ENCODE measurements at regions not wholly inside any gene's neighbourhood (a gene's known extent, or its start where the extent isn't known, plus 50 kb on each side); places are given as distances from the start of the nearest gene placed in this dataset.

DNA sequence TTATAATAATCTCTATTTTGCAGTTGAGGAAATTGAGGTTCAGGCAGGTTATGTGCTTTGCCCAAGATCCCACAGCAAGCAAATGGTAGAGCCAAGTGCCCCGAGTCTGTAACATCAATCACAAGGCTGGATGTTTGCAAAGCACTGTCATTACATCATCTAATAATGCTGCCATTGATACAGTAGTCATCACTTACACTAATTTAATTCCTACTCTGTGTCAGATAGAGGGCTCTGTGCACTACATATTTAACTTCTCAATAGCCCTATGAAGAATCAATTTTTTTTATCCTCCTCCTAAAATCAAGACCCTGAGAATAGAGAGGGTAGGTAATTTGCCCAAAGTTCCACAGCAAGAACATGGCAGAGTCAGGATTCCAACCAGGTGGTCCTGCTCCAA, 178.1 kb upstream of the VASH1 start:
- no peaks in the 10 kb centered on the region for H3K9me3 ChIP-seq (ENCODE audit: low read length)
- H3K9me2 ChIP-seq (ENCODE audit: insufficient read depth, low read length) = no peaks in the 10 kb centered on the region
- no peaks in the 10 kb centered on the region for H3K27me3 ChIP-seq (ENCODE audit: insufficient read depth, low read depth, low read length)
- H3K4me2 ChIP-seq (ENCODE audit: low read length) = no peak overlapping the region
- no peak for TF ChIP-seq EZH2 (IDR thresholded peaks at IDR 0.05; ENCODE audit: borderline replicate concordance, insufficient read depth, low read length, poor library complexity, severe bottlenecking)
- TF ChIP-seq SMC3 (conservative IDR thresholded peaks at IDR 0.05; ENCODE audit: poor library complexity) = no peak
- TF ChIP-seq TAF1 (IDR thresholded peaks at IDR 0.05; ENCODE audit: low read depth) = no peak
- TF ChIP-seq, protein P1, sequence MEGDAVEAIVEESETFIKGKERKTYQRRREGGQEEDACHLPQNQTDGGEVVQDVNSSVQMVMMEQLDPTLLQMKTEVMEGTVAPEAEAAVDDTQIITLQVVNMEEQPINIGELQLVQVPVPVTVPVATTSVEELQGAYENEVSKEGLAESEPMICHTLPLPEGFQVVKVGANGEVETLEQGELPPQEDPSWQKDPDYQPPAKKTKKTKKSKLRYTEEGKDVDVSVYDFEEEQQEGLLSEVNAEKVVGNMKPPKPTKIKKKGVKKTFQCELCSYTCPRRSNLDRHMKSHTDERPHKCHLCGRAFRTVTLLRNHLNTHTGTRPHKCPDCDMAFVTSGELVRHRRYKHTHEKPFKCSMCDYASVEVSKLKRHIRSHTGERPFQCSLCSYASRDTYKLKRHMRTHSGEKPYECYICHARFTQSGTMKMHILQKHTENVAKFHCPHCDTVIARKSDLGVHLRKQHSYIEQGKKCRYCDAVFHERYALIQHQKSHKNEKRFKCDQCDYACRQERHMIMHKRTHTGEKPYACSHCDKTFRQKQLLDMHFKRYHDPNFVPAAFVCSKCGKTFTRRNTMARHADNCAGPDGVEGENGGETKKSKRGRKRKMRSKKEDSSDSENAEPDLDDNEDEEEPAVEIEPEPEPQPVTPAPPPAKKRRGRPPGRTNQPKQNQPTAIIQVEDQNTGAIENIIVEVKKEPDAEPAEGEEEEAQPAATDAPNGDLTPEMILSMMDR (IDR thresholded peaks at IDR 0.05; ENCODE audit: poor library complexity, severe bottlenecking) = no peak
- H2AFZ ChIP-seq (ENCODE audit: low read depth, low read length) = no peak overlapping the region
- no peaks in the 10 kb centered on the region for H3F3A ChIP-seq (ENCODE audit: insufficient read depth, low read length, poor library complexity, severe bottlenecking)
- no peaks in the 10 kb centered on the region for H4K20me1 ChIP-seq (ENCODE audit: insufficient read depth)
- H3K79me2 ChIP-seq (replicated peaks; ENCODE audit: insufficient read depth, low read length) = no peaks in the 10 kb centered on the region
- H3K36me3 ChIP-seq (ENCODE audit: insufficient read depth, low read length) = no peaks in the 10 kb centered on the region
- no peak overlapping the region for H3K27ac ChIP-seq (ENCODE audit: low read length)
- H3K4me3 ChIP-seq (ENCODE audit: low read length) = no peak overlapping the region
- no peak overlapping the region for H3K9ac ChIP-seq (ENCODE audit: low read length)

DNA sequence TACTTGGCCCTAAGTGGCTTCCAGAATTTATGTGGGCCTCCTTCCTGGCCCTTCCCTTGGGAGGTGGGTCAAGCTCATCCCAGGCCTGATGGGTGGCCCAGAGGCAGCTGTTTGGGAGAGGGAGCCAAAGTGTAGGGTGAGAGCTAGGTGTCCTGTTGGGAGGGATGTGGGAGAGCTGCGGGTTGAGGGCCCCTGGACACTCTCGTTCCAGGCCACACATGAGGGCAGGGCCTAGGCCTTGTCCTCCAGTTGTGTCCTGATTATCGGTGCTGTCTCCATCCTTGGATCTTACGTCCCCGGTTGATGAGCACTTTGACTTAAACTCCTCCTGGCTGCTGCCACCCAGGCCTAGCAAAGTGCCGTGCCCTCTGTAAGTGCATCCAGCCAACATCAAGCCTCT, 177.5 kb upstream of the VASH1 start:
- Histone ChIP-seq H3K9me3 (ENCODE audit: low read length) (no peaks in the 10 kb centered on the region), H3F3A (ENCODE audit: insufficient read depth, low read length, poor library complexity, severe bottlenecking) (no peaks in the 10 kb centered on the region), H3K9me2 (ENCODE audit: insufficient read depth, low read length) (no peaks in the 10 kb centered on the region), H3K79me2 (replicated peaks; ENCODE audit: insufficient read depth, low read length) (no peaks in the 10 kb centered on the region), H2AFZ (ENCODE audit: low read depth, low read length) (no peak overlapping the region), H3K36me3 (ENCODE audit: insufficient read depth, low read length) (no peaks in the 10 kb centered on the region), H3K4me3 (ENCODE audit: low read length) (no peak overlapping the region), H3K9ac (ENCODE audit: low read length) (no peak overlapping the region), H4K20me1 (ENCODE audit: insufficient read depth) (no peaks in the 10 kb centered on the region), H3K27ac (ENCODE audit: low read length) (no peak overlapping the region), H3K4me2 (ENCODE audit: low read length) (no peak overlapping the region), H3K27me3 (ENCODE audit: insufficient read depth, low read depth, low read length) (no peaks in the 10 kb centered on the region)
- no peak for TF ChIP-seq POLR2AphosphoS5 (IDR thresholded peaks at IDR 0.05)
- TF ChIP-seq MXI1 (conservative IDR thresholded peaks at IDR 0.05; ENCODE audit: poor library complexity, severe bottlenecking) = no peak
- TF ChIP-seq, protein P2, sequence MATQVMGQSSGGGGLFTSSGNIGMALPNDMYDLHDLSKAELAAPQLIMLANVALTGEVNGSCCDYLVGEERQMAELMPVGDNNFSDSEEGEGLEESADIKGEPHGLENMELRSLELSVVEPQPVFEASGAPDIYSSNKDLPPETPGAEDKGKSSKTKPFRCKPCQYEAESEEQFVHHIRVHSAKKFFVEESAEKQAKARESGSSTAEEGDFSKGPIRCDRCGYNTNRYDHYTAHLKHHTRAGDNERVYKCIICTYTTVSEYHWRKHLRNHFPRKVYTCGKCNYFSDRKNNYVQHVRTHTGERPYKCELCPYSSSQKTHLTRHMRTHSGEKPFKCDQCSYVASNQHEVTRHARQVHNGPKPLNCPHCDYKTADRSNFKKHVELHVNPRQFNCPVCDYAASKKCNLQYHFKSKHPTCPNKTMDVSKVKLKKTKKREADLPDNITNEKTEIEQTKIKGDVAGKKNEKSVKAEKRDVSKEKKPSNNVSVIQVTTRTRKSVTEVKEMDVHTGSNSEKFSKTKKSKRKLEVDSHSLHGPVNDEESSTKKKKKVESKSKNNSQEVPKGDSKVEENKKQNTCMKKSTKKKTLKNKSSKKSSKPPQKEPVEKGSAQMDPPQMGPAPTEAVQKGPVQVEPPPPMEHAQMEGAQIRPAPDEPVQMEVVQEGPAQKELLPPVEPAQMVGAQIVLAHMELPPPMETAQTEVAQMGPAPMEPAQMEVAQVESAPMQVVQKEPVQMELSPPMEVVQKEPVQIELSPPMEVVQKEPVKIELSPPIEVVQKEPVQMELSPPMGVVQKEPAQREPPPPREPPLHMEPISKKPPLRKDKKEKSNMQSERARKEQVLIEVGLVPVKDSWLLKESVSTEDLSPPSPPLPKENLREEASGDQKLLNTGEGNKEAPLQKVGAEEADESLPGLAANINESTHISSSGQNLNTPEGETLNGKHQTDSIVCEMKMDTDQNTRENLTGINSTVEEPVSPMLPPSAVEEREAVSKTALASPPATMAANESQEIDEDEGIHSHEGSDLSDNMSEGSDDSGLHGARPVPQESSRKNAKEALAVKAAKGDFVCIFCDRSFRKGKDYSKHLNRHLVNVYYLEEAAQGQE (IDR thresholded peaks at IDR 0.05; ENCODE audit: borderline replicate concordance) = no peak
- no peak for TF ChIP-seq EP300 (conservative IDR thresholded peaks at IDR 0.05; ENCODE audit: poor library complexity, severe bottlenecking)
- TF ChIP-seq, protein P1 (IDR thresholded peaks at IDR 0.05; ENCODE audit: poor library complexity, severe bottlenecking) = no peak
- TF ChIP-seq RAD21 (conservative IDR thresholded peaks at IDR 0.05) = no peak
- no peak for TF ChIP-seq TAF1 (IDR thresholded peaks at IDR 0.05; ENCODE audit: low read depth)
- no peak for TF ChIP-seq EZH2 (IDR thresholded peaks at IDR 0.05; ENCODE audit: borderline replicate concordance, insufficient read depth, low read length, poor library complexity, severe bottlenecking)
- no peak for TF ChIP-seq SMC3 (conservative IDR thresholded peaks at IDR 0.05; ENCODE audit: poor library complexity)

Data from neural cell (in vitro differentiated cells).